ENCODE measurements at regions not wholly inside any gene's neighbourhood (a gene's known extent, or its start where the extent isn't known, plus 50 kb on each side); places are given as distances from the start of the nearest gene placed in this dataset.

- no peak overlapping the region for H3K27ac ChIP-seq
- no peaks in the 10 kb centered on the region for H3K27me3 ChIP-seq
- intact Hi-C loops (cut with DNase I) = no loop called here
- no peaks in the 10 kb centered on the region for H3K36me3 ChIP-seq
- no peaks in the 10 kb centered on the region for H3K4me1 ChIP-seq
- DNase-seq (ENCODE audit: extremely low spot score in 2 of 2) = no peak
- H3K9me3 ChIP-seq = no peaks in the 10 kb centered on the region
- TF ChIP-seq POLR2A (IDR thresholded peaks at IDR 0.05) (no peak), POLR2AphosphoS5 (IDR thresholded peaks at IDR 0.05; ENCODE audit: insufficient read depth in 1 of 2, low read depth in 1 of 2) (no peak)
- TF ChIP-seq, protein P1, sequence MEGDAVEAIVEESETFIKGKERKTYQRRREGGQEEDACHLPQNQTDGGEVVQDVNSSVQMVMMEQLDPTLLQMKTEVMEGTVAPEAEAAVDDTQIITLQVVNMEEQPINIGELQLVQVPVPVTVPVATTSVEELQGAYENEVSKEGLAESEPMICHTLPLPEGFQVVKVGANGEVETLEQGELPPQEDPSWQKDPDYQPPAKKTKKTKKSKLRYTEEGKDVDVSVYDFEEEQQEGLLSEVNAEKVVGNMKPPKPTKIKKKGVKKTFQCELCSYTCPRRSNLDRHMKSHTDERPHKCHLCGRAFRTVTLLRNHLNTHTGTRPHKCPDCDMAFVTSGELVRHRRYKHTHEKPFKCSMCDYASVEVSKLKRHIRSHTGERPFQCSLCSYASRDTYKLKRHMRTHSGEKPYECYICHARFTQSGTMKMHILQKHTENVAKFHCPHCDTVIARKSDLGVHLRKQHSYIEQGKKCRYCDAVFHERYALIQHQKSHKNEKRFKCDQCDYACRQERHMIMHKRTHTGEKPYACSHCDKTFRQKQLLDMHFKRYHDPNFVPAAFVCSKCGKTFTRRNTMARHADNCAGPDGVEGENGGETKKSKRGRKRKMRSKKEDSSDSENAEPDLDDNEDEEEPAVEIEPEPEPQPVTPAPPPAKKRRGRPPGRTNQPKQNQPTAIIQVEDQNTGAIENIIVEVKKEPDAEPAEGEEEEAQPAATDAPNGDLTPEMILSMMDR (IDR thresholded peaks at IDR 0.05) = no peak
- H3K4me3 ChIP-seq = no peak overlapping the region
Observed at GRCh38 chr7:72466797-72467196, 54.7 kb upstream of the CALN1 start.

- intact Hi-C loops (cut with DNase I) = no loop called here
- H3K4me3 ChIP-seq = no peak overlapping the region
- DNase-seq (ENCODE audit: extremely low spot score in 2 of 2) = peak in 1 of 2 donors; percentile 37
Observed at GRCh38 chr7:72465521-72465920, 53.4 kb upstream of the CALN1 start.

GRCh38 chr7:72462311-72462710 is 50.2 kb upstream of the CALN1 start:
- no peak for DNase-seq (ENCODE audit: extremely low spot score in 2 of 2)
- H3K4me3 ChIP-seq = no peak overlapping the region
- H3K27me3 ChIP-seq = no peaks in the 10 kb centered on the region
- H3K27ac ChIP-seq = no peak overlapping the region
- H3K4me1 ChIP-seq = no peaks in the 10 kb centered on the region
- no peak for TF ChIP-seq POLR2AphosphoS5 (IDR thresholded peaks at IDR 0.05; ENCODE audit: insufficient read depth in 1 of 2, low read depth in 1 of 2)
- TF ChIP-seq, protein P1 (IDR thresholded peaks at IDR 0.05) = no peak
- TF ChIP-seq POLR2A (IDR thresholded peaks at IDR 0.05) = no peak
- intact Hi-C loops (cut with DNase I) = no loop called here
- H3K36me3 ChIP-seq = no peaks in the 10 kb centered on the region
- H3K9me3 ChIP-seq = no peaks in the 10 kb centered on the region

More at GRCh38 chr7:72465521-72465920, 53.4 kb upstream of the CALN1 start:
- H3K27ac ChIP-seq = no peak overlapping the region
- no peaks in the 10 kb centered on the region for H3K9me3 ChIP-seq
- no peaks in the 10 kb centered on the region for H3K4me1 ChIP-seq
- TF ChIP-seq, protein P1 (IDR thresholded peaks at IDR 0.05) = no peak
- TF ChIP-seq POLR2A (IDR thresholded peaks at IDR 0.05) (no peak), POLR2AphosphoS5 (IDR thresholded peaks at IDR 0.05; ENCODE audit: insufficient read depth in 1 of 2, low read depth in 1 of 2) (no peak)
- H3K27me3 ChIP-seq = no peaks in the 10 kb centered on the region
- no peaks in the 10 kb centered on the region for H3K36me3 ChIP-seq

Measured in vagina (tissue), 2 donors.